ENCODE measurements at regions not wholly inside any gene's neighbourhood (a gene's known extent, or its start where the extent isn't known, plus 50 kb on each side); places are given as distances from the start of the nearest gene placed in this dataset.

GRCh38 chr6:85966828-85967227, 324.1 kb upstream of the SYNCRIP start:
- no TSS peak for BruUV-seq (replicated peaks)
- no peaks in the 10 kb centered on the region for H3K36me3 ChIP-seq (ENCODE audit: insufficient read depth, low read length)
- no peaks in the 10 kb centered on the region for H3K9me3 ChIP-seq (ENCODE audit: low read length)
- no peaks in the 10 kb centered on the region for H3K9me2 ChIP-seq (ENCODE audit: insufficient read depth, low read length)
- no peak for TF ChIP-seq EZH2phosphoT487 (IDR thresholded peaks at IDR 0.05; ENCODE audit: borderline replicate concordance, low read depth, low read length)
- no peak for TF ChIP-seq CTCF (conservative IDR thresholded peaks at IDR 0.05; ENCODE audit: low read length)
- no peak overlapping the region for H2AFZ ChIP-seq (ENCODE audit: low read length)
- no peaks in the 10 kb centered on the region for H3K79me2 ChIP-seq (ENCODE audit: insufficient read depth, low read depth, low read length)
- intact Hi-C loops (cut with micrococcal nuclease; ENCODE audit: unreplicated experiment) = no loop called here
- H4K20me1 ChIP-seq (ENCODE audit: insufficient read depth, low read length) = no peaks in the 10 kb centered on the region
- no peak overlapping the region for H3K4me3 ChIP-seq (ENCODE audit: low read depth, low read length, poor library complexity, severe bottlenecking)
- DNase-seq (ENCODE audit: low spot score) = no peak
- H3K27ac ChIP-seq (ENCODE audit: low read depth, low read length, poor library complexity, severe bottlenecking) = no peak overlapping the region
- H3K4me2 ChIP-seq (ENCODE audit: low read length) = no peak overlapping the region
- H3K4me1 ChIP-seq (ENCODE audit: insufficient read depth, low read length, poor library complexity, severe bottlenecking) = no peaks in the 10 kb centered on the region
- CTCF ChIA-PET (ENCODE audit: unreplicated experiment) = no interaction called here
- POLR2A ChIA-PET = interaction anchor here (1.0 kb wide), 1 partner anchor 10 kb away, joined by 3 read pairs; no protein-coding TSS in a partner anchor

GRCh38 chr6:85961746-85962145, 319.1 kb upstream of the SYNCRIP start:
- intact Hi-C loops (cut with micrococcal nuclease; ENCODE audit: unreplicated experiment) = no loop called here
- ChIA-PET POLR2A (interaction anchor here (1.1 kb wide), 1 partner anchor 30 kb away, joined by 4 read pairs; no protein-coding TSS in a partner anchor), CTCF (ENCODE audit: unreplicated experiment) (no interaction called here)
- Histone ChIP-seq H3K4me1 (ENCODE audit: insufficient read depth, low read length, poor library complexity, severe bottlenecking) (no peaks in the 10 kb centered on the region), H3K4me3 (ENCODE audit: low read depth, low read length, poor library complexity, severe bottlenecking) (no peak overlapping the region), H4K20me1 (ENCODE audit: insufficient read depth, low read length) (no peaks in the 10 kb centered on the region), H3K27ac (ENCODE audit: low read depth, low read length, poor library complexity, severe bottlenecking) (no peak overlapping the region), H3K4me2 (ENCODE audit: low read length) (no peak overlapping the region), H3K9me3 (ENCODE audit: low read length) (no peaks in the 10 kb centered on the region), H2AFZ (ENCODE audit: low read length) (no peak overlapping the region), H3K36me3 (ENCODE audit: insufficient read depth, low read length) (no peaks in the 10 kb centered on the region), H3K9me2 (ENCODE audit: insufficient read depth, low read length) (no peaks in the 10 kb centered on the region), H3K79me2 (ENCODE audit: insufficient read depth, low read depth, low read length) (no peaks in the 10 kb centered on the region)
- no TSS peak for BruUV-seq (replicated peaks)
- TF ChIP-seq EZH2phosphoT487 (IDR thresholded peaks at IDR 0.05; ENCODE audit: borderline replicate concordance, low read depth, low read length) (no peak), CTCF (conservative IDR thresholded peaks at IDR 0.05; ENCODE audit: low read length) (no peak)
- no peak for DNase-seq (ENCODE audit: low spot score)

GRCh38 chr6:85961125-85961524, 318.4 kb upstream of the SYNCRIP start:
- intact Hi-C loops (cut with micrococcal nuclease; ENCODE audit: unreplicated experiment) = no loop called here
- POLR2A ChIA-PET = no interaction called here

More at GRCh38 chr6:85961125-85961524, 318.4 kb upstream of the SYNCRIP start:
- no peak overlapping the region for H3K4me3 ChIP-seq (ENCODE audit: low read depth, low read length, poor library complexity, severe bottlenecking)
- H3K4me2 ChIP-seq (ENCODE audit: low read length) = no peak overlapping the region
- H3K27ac ChIP-seq (ENCODE audit: low read depth, low read length, poor library complexity, severe bottlenecking) = no peak overlapping the region
- H3K9me2 ChIP-seq (ENCODE audit: insufficient read depth, low read length) = no peaks in the 10 kb centered on the region
- H3K79me2 ChIP-seq (ENCODE audit: insufficient read depth, low read depth, low read length) = no peaks in the 10 kb centered on the region
- CTCF ChIA-PET (ENCODE audit: unreplicated experiment) = no interaction called here
- H2AFZ ChIP-seq (ENCODE audit: low read length) = no peak overlapping the region
- no peak for DNase-seq (ENCODE audit: low spot score)
- no TSS peak for BruUV-seq (replicated peaks)
- no peaks in the 10 kb centered on the region for H3K4me1 ChIP-seq (ENCODE audit: insufficient read depth, low read length, poor library complexity, severe bottlenecking)
- TF ChIP-seq EZH2phosphoT487 (IDR thresholded peaks at IDR 0.05; ENCODE audit: borderline replicate concordance, low read depth, low read length) (no peak), CTCF (conservative IDR thresholded peaks at IDR 0.05; ENCODE audit: low read length) (no peak)
- no peaks in the 10 kb centered on the region for H3K36me3 ChIP-seq (ENCODE audit: insufficient read depth, low read length)
- no peaks in the 10 kb centered on the region for H3K9me3 ChIP-seq (ENCODE audit: low read length)
- H4K20me1 ChIP-seq (ENCODE audit: insufficient read depth, low read length) = no peaks in the 10 kb centered on the region

Measured in OCI-LY7 (cell line).